ENCODE measurements at regions not wholly inside any gene's neighbourhood (a gene's known extent, or its start where the extent isn't known, plus 50 kb on each side); places are given as distances from the start of the nearest gene placed in this dataset.

DNA sequence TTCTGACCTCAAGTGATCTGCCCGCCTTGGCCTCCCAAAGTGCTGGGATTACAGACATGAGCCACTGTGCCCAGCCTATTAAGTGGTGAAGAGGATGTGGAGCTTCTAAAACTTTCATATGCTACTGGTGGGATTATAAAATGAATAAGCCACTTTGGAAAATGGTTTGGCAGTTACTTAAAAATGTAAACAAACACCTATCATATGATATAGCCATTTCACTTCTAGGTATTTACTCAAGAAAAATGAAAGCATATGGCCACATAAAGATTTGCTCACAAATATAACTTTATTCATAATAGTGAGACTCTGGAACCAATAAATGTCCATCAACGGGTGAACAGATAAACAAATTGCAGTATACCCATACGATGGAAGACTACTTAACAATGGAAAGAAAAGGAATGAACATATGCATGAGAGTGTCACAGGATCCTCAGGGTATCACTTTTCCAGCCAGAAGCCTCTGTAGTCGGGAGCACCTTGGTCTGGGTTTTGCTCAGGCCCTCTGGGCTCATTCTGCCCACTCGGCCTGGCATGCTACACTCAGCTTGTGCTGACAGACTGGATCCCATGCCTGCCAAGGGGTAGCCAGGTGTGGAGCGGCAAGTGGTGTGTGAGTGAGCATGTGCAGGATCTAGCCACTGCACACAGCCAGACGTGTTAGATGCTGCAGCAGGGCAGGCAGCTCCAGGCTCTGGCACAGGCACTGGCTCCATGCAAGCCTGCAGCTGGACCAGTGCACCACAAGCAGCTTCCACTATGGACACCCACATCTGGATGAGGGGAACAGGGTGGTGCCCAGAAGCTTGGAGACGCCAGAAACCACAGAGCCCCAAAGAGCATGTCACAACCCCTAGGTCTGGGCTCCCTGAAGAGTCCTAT is 213.2 kb upstream of the DIO3 start:
- no peak overlapping the region for H3K27ac ChIP-seq (ENCODE audit: low read depth, low read length)
- 87 to 92% (median 90%) methylated on average over 8 of the region's 8 CpGs for WGBS, 3 donors

DNA sequence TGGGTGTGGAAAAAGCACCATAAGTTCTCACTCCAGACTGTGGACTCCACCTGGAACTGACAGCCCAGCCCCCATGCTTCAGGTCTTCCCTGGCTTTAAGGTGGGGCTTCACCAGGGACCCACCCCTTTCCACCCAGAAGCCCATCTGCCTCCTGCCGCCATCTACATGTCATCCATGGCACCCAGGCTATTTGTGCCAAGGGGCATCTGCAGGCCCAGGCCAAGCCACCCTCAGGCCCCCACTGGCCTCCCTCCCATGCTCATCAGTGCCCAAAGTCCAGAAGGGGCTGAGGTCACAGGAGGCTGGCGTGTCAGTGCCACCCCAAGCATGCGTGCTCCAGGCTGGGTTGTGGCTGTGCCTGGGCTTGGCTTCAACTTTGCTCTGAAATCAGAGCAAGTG is 212.2 kb upstream of the DIO3 start:
- no peak overlapping the region for H3K27ac ChIP-seq (ENCODE audit: low read depth, low read length)
- 87 to 97% (median 97%) methylated on average over 3 of the region's 3 CpGs for whole genome bisulfite sequencing, 3 donors

DNA sequence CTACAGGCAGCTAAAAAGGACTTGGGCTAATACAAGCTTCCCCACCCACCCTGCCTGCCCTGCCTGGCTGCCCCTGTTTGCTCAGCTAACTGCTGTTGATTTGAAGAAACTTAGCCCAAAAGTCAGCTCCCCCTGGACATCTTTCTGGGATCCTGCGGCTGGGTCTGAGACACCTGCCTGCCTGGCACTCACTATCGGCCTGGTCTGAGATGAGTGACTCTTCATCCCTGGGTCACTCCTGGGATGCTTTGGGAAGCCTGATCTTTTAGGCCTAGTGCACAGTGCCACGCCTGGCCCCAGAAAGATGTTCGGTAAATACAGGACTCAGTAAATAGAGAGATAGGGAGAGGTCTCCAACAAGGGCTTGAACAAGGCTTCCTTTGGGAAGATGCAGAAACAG is 211.3 kb upstream of the DIO3 start:
- H3K27ac ChIP-seq (ENCODE audit: low read depth, low read length): no peak overlapping the region
- WGBS, 3 donors: 88 to 96% (median 92%) methylated on average over 4 of the region's 4 CpGs

DNA sequence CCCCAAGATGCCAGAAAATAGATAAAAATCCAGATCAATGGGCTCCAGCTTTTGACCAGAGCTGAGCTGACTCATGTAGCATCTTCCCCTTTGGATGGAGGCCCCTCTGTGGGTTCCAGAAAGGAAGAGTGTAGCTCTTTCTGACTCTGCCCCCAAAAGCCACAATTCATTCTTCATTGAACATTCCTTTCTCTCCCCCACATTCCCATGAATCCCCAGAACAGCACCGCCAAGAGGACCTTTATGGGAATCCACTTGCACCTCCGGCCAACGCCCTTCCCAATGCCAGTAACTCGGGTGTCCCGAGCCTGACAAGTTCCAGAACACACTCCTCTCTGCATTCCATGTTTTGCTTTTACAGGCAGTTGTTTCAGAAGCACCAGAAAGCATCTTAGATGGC is 210.6 kb upstream of the DIO3 start:
- 55 to 80% (median 56%) methylated on average over 5 of the region's 5 CpGs for whole genome bisulfite sequencing, 3 donors
- H3K27ac ChIP-seq (ENCODE audit: low read depth, low read length): no peak overlapping the region

DNA sequence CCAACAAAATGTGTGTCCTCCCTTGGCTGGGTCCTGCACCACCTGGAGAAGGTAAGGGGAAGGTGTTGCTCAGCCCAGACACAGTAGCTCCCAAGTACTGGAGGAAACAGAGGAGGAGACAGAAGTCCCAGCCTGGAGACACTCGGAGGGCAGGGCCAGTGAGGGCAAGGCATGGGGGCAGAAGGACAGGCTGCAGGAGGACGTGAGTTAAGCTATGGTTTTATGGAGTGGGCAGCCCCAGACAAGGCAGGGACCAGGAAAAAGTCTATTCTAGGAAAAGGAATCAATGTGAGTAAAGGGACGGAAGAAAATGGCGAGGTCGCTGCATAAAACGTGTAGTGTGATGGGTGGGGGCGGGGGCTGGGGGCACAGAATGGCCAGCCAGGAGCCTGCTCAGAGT is 210.1 kb upstream of the DIO3 start:
- WGBS, 3 donors: 58 to 76% (median 68%) methylated on average over 7 of the region's 7 CpGs
- no peak overlapping the region for H3K27ac ChIP-seq (ENCODE audit: low read depth, low read length)

DNA sequence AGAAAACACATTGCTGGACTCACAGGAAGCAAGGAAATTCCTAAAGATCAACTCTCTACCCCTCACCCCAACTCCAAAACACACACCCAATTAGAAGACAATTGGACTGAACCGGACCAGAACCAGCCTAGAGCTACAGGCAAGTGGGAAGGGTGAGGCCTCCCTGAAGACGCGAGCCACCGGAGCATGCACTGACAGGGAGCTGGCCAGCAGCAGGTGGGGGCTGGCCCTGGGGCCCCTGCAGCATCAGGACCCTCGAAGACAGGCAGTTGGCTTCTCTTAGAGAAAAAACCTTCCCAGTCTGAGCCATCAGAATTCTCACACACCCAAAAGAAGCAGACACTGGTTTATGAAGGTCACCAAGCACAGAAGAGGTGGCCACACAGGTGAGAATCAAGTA is 209.5 kb upstream of the DIO3 start:
- 87 to 89% (median 88%) methylated on average over 5 of the region's 5 CpGs for WGBS, 3 donors
- H3K27ac ChIP-seq (ENCODE audit: low read depth, low read length): no peak overlapping the region

DNA sequence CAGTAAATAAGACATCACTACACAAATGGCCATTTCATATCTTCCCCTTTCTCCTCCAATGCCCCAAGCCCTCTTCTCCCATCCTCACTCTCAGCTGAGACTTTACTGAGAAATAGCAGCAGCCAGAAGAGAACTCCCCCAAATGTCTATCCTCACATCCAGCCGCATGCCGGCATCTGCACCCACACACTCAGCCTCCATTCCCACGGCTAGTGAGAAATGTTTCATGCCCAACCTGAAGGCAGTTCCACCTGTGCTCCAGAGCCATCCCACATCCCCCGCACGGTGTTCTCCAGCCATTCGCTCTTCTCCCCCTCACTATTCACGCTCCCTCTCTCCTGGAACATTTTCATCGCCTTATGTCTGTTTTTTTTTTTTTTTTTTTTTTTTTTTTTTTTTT is 208.7 kb upstream of the DIO3 start:
- 93 to 98% (median 96%) methylated on average over 8 of the region's 8 CpGs for WGBS, 3 donors
- no peak overlapping the region for H3K27ac ChIP-seq (ENCODE audit: low read depth, low read length)

DNA sequence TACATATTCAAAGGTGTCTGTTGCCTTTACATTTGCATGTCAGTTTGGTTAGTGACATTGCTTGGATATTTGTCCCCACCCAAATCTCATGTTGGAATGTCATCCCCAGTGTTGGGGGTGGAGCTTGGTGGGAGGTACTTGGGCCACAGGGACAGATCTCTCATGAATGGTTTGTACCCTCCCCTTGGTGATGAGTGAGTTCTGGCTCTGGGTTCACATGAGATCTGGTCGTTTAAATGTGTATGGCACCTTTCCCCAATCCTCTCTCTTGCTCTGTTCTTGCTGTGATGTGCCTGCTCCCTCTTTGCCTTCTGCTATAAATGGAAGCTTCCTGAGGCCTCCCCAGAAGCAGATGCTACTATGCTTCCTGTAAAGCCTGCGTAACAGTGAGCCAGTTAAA is 207.9 kb upstream of the DIO3 start:
- WGBS, 3 donors: 65 to 83% (median 82%) methylated on average over 2 of the region's 2 CpGs
- H3K27ac ChIP-seq (ENCODE audit: low read depth, low read length): no peak overlapping the region

DNA sequence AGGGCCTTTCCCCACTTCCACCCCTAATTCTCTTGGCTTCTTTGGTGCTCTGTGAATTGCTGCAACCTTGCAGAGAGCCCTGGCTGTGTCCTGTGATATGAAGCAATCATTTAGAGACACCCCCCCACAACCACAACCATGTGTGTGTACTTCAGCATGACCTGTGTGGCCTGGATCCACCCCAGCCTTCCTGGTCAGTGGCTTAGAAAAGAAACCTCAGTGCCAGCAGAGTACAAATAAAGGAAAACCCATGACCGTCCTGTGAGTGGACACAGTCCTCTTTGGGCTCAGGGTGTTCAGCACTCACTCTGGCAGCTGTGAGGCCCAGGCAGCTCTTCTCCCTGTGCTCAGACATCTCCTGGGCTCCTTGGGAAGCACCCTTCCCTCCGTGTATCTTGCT is 206.6 kb upstream of the DIO3 start:
- H3K27ac ChIP-seq (ENCODE audit: low read depth, low read length): no peak overlapping the region
- 65 to 80% (median 78%) methylated on average over 2 of the region's 2 CpGs for WGBS, 3 donors

DNA sequence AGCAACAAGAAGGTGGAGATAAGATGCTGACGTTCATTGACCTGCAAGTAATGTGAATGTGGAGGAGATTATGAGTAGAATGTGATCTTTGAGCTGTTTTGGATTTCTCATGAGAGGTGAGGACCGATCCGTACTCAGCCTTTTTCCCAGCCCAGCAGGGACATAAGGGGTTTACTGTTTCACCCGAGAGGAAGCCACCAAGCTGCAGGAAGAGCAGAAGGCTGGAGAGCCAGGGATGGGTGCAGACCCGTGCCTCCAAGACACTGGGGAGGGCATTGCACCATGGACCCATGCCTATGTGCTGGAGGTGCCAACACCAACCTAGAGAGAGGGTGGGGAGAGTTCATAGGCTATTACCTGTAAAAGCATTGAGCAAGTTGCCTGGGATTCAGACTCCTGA is 206.0 kb upstream of the DIO3 start:
- 83 to 89% (median 84%) methylated on average over 5 of the region's 5 CpGs for WGBS, 3 donors
- H3K27ac ChIP-seq (ENCODE audit: low read depth, low read length): no peak overlapping the region

DNA sequence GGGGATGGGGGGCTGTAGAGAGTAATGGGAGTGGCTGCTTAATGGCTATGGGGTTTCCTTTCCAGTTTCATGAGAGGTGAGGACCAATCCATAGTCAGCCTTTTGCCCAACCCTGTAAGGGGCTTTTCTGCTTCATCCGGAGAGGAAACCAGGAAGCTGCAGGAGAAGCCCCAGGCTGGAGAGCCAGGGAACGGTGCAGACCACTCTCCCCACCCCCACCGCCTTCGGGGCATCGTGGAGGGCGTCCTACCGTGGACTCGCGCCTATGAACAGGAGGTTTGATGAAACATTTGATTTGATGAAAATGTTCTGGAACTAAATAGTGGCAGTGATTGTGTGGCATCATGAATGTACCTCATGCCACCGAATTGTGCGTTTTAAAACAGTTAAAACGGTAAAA is 204.3 kb upstream of the DIO3 start:
- H3K27ac ChIP-seq (ENCODE audit: low read depth, low read length): no peak overlapping the region
- WGBS, 3 donors: 88 to 91% (median 89%) methylated on average over 12 of the region's 12 CpGs

DNA sequence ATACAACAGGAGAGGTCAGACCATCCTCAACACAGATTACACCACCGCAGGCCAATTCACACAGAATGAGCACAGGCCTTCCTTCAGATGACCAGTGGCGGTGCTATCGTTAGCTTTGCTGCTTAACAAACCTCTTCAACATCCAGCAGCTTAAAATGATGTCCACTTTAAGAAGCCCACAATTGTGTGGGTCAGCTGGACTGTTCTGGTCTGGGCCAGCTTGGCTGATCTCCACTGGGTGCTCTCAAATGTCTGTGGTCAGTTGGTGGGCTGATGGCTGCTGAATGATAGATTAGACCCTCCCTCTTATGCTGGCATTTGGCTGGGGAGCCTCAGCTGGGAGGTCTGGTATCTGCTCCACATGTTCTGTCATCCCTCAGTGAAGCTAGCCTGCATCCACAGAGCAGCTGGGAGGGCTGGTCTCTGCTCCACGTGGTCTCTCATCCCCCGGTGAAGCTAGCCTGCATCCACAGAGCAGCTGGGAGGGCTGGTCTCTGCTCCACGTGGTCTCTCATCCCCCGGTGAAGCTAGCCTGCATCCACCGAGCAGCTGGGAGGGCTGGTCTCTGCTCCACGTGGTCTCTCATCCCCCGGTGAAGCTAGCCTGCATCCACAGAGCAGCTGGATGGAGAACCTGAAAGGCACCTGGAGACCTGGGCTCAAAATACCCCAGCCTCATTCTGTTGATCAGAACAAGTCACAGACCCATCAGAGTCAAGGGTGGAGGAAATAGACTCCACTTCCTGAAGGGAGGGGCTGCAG is 203.6 kb upstream of the DIO3 start:
- H3K27ac ChIP-seq (ENCODE audit: low read depth, low read length): no peak overlapping the region

DNA sequence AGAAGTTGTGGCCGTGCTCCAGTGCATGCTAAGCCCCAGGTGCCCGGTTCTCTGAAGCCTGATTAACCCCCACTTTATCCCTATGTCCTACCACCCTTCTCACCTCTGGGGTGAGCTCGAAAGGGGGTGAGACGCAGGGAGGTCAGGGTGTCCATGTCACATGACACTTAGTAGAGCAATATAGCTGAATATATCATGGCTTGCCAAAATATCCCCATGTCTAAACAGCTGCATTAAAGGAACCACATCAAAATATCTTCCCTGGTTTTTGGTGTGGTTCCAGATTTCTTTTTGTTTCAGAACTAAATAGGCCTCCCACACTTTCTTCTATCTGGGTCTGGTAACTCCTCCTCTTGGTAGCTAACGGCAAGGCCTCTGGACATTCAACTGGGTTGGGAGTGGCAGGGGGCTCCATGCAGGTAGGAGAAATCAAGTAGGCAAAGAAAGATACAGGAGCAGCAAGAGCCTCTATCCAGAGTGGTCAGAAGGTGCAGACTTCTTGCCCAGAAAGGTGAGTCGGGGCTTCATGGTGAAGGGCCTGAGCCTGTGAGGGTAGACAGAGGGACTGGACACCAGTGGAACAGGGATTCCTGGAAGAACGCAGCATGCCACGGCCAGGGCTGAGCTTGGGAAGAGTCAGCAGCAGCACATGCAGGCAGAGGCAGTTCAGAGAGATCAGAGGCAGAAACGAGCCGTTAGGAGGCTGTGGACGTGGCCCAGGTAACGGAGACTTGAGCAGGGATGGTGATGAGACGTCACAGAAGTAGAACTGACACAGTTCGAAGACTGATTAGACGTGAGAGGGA is 202.8 kb upstream of the DIO3 start:
- 76 to 84% (median 83%) methylated on average over 15 of the region's 15 CpGs for WGBS, 3 donors
- no peak overlapping the region for H3K27ac ChIP-seq (ENCODE audit: low read depth, low read length)

More for the DNA sequence above, 203.6 kb upstream of the DIO3 start:
- WGBS, 3 donors: 91 to 93% (median 91%) methylated on average over 10 of the region's 10 CpGs

DNA sequence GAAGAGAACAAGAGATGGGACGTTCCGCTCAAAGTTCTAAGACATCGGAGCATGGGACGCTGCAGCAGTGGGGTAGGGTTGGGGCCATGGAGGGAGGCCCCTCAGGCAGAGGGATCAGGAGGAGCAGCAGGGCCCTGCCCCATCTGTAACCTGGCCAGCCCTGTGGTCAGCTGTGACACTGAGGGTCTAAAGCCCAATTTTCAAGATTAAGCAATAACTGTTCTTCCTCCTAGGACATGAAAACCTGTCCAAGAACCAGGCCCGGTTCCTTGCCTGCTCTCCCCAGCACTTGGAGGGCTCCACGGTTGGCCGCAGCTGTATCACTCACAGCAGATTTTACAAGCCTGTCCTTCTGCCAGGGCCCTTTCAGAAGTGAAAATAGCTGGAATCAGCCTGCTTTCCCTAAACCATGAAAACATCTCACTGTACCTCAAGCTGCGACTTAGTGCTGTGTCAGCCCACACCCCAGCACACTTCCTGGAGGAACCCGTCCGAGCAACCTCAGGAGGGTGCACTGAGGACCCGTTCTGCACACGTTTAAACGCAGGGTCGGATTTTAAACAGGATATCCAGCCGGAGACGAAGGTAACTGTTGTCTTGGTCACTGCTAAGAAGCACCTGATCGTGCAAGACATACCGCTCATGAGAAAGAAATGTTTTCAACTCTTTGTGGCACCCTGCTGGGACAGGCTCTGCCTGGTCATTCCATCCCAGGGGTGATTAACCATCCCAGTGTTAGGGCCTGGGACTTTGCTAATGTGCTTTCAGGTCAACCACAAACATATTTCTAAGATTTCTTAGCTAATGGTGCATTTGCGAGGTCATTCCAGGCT is 201.9 kb upstream of the DIO3 start:
- WGBS, 3 donors: 47 to 76% (median 50%) methylated on average over 19 of the region's 19 CpGs
- no peak overlapping the region for H3K27ac ChIP-seq (ENCODE audit: low read depth, low read length)

DNA sequence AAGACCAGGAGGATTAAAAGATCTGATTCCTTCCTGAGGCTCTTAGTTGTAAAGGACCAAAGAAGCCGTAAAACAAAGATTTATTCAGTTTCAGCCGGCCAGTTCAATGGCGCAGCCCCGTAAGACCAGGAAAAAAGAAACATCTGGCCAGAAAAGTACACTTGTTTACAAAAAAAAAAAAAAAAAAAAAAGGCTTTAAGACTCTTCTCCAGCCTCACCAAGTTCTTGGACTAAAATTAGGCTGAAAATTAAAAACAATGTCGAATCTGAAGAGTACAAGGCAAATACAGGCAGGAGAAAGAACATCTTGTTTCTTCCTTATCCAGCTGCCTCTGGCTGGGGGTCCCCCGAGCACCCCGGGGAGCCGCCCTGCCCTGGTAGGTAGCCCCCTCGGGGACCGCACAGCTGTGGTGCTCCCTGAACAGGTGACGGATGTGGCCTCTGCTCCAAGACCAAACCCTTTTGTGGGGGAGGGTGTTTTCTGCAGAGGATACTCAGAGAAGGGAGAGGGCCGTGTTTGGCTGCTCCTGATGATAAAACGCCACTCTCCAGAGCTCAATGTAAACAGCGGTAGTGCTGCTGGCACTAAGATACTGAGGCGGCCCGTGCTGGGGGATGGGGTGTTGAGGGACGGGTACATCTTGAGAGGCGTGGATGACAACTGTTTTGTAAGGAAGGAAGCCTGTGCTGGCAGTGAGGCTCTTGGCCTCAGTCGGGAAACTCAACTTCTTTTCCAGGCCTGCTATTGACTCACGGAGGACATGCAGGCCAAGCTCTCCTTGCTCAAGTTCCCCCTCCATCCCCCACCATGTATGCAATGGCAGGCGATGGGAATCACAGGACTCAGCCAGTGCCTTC is 201.0 kb upstream of the DIO3 start:
- H3K27ac ChIP-seq (ENCODE audit: low read depth, low read length): no peak overlapping the region
- WGBS, 3 donors: 43 to 50% (median 50%) methylated on average over 21 of the region's 21 CpGs

DNA sequence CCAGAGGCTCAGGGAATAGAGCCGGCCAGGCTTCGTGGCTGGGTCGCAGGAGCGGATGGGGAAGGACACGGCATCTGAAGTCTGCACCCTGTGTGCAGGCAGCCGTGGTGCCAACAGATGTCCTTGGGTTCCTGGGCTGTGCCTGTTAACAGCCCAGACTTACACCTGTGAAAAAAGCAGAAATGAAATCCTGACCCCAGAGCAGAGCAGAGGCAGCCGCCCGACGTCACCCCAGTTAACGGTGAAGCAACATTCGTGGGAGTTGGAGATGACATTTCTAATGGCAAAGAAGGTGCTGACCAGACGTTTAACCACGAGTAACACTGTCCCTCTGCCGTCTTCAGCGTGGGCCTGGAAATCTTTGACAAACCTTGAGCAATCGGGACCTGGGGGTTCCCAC is 200.3 kb upstream of the DIO3 start:
- H3K27ac ChIP-seq (ENCODE audit: low read depth, low read length): no peak overlapping the region
- WGBS, 3 donors: 60 to 62% (median 60%) methylated on average over 16 of the region's 16 CpGs

Measured in adipose tissue (tissue), 3 donors.